Astrocyte of the spinal cord (primary cell): ENCODE measurements at regions not wholly inside any gene's neighbourhood (a gene's known extent, or its start where the extent isn't known, plus 50 kb on each side); places are given as distances from the start of the nearest gene placed in this dataset.

Experiments used
- DNase-seq: peaks from one replicate; pipeline ENCODE4 v3.0.0; 2011; ENCODE audit warnings: low read depth, low spot score
- H3K4me3 ChIP-seq: 2 replicates; pipeline ENCODE4 v1.5.1; 2011; ENCODE audit warnings: low read depth, mild to moderate bottlenecking, low read length, moderate library complexity
- CTCF ChIP-seq: IDR thresholded peaks from 2 replicates; pipeline ENCODE4 v1.5.1; 2012; ENCODE audit warnings: low read depth, mild to moderate bottlenecking, low read length, inconsistent platforms
- in situ Hi-C: cut with HindIII; loops from 2 replicates; pipeline ENCODE4 v1.10.0; 2017; ENCODE audit warnings: low sequenced_read_pairs

- no peak for TF ChIP-seq CTCF
- in situ Hi-C loops: no loop called here
- no peak for DNase-seq
- no peak overlapping the region for H3K4me3 ChIP-seq
Observed at GRCh38 chr7:10282909-10283308, 690.8 kb upstream of the PHF14 start.

- in situ Hi-C loops: no loop called here
- no peak for TF ChIP-seq CTCF
- no peak for DNase-seq
- H3K4me3 ChIP-seq: no peak overlapping the region
Observed at GRCh38 chr7:10284001-10284400, 689.7 kb upstream of the PHF14 start.

- H3K4me3 ChIP-seq: no peak overlapping the region
- TF ChIP-seq CTCF: no peak
- DNase-seq: no peak
- in situ Hi-C loops: no loop called here
Observed at GRCh38 chr7:10299384-10299783, 674.3 kb upstream of the PHF14 start.

GRCh38 chr7:10300577-10300976, 673.1 kb upstream of the PHF14 start:
- in situ Hi-C loops: no loop called here
- DNase-seq: no peak
- H3K4me3 ChIP-seq: no peak overlapping the region
- no peak for TF ChIP-seq CTCF

GRCh38 chr7:10308276-10308675, 665.4 kb upstream of the PHF14 start:
- in situ Hi-C loops: no loop called here
- DNase-seq: no peak
- H3K4me3 ChIP-seq: no peak overlapping the region
- TF ChIP-seq CTCF: no peak

GRCh38 chr7:10312942-10313341, 660.7 kb upstream of the PHF14 start:
- H3K4me3 ChIP-seq: no peak overlapping the region
- in situ Hi-C loops: no loop called here
- no peak for TF ChIP-seq CTCF
- no peak for DNase-seq

GRCh38 chr7:10315881-10316280, 657.8 kb upstream of the PHF14 start:
- in situ Hi-C loops: no loop called here
- H3K4me3 ChIP-seq: no peak overlapping the region
- no peak for DNase-seq
- no peak for TF ChIP-seq CTCF
